ENCODE measurements at regions not wholly inside any gene's neighbourhood (a gene's known extent, or its start where the extent isn't known, plus 50 kb on each side); places are given as distances from the start of the nearest gene placed in this dataset.
A peak's percentile ranks its signal among the peaks of the same experiment; 100 is the strongest.

DNA sequence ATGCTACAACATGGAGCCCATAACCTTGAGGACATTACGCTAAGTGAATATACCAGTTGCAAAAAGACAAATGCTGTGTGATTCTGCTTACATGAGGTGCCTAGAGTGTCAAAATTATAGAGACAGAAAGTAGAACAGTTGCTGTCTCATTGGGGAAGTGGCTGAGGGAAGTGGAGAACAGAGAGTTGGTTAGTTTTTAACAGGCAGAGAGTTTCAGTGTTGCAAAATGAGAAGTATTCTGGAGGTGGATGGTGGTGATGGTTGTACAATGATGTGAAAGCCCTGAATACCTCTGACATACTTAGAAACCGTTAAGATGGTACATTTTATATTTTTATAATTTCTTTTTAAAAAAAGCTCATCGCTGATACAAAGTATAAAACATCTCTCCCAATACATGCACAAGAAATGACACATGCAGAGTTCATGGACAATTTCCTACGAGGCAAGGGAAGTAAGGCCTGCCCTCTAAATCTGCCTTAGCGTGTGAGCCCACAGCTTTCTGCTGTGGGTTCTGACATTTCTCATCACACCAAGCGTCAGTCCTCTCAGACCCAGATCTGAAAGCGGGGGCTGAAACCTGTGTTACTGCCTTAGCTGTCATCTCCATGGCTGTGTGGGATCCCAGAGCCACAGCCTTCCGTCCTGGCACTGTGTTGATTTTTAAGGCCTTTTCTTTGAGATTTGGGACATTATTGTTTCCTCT lies 126.0 kb downstream of the RNASET2 start:
- Histone ChIP-seq H3K27me3 (ENCODE audit: control insufficient read depth, insufficient read depth, low read length) (no peaks in the 10 kb centered on the region), H3K36me3 (ENCODE audit: control insufficient read depth, insufficient read depth, low read length) (no peaks in the 10 kb centered on the region), H3K4me3 (ENCODE audit: low read depth, low read length) (no peak overlapping the region)
- no peak for FAIRE-seq
- TF ChIP-seq, protein P1, sequence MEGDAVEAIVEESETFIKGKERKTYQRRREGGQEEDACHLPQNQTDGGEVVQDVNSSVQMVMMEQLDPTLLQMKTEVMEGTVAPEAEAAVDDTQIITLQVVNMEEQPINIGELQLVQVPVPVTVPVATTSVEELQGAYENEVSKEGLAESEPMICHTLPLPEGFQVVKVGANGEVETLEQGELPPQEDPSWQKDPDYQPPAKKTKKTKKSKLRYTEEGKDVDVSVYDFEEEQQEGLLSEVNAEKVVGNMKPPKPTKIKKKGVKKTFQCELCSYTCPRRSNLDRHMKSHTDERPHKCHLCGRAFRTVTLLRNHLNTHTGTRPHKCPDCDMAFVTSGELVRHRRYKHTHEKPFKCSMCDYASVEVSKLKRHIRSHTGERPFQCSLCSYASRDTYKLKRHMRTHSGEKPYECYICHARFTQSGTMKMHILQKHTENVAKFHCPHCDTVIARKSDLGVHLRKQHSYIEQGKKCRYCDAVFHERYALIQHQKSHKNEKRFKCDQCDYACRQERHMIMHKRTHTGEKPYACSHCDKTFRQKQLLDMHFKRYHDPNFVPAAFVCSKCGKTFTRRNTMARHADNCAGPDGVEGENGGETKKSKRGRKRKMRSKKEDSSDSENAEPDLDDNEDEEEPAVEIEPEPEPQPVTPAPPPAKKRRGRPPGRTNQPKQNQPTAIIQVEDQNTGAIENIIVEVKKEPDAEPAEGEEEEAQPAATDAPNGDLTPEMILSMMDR (IDR thresholded peaks at IDR 0.05; ENCODE audit: insufficient read depth, low read length, severe bottlenecking): no peak
- DNase-seq (ENCODE audit: low read depth): no peak

DNA sequence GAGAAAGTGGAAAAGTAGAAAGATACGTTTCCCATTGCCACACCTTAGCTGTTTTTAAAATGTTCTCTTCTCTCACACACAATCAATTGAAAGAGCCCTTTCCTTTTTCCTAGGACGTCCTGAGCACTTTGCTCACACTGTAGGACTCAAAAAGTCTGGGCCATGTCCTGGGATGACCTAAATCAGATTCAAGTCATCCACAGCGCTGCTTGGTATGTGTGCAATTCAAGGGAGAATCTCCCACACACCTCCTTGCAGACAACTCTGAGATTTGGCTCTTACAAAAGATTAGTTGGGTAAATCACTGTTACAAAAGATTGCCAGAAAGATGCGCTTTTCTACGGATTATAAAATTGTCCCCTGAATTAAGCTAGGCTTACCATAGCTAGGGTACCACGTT lies 130.1 kb downstream of the RNASET2 start:
- no peak for DNase-seq (ENCODE audit: low read depth)
- no peak for FAIRE-seq
- no peaks in the 10 kb centered on the region for H3K27me3 ChIP-seq (ENCODE audit: control insufficient read depth, insufficient read depth, low read length)
- TF ChIP-seq, protein P1 (IDR thresholded peaks at IDR 0.05; ENCODE audit: insufficient read depth, low read length, severe bottlenecking): no peak
- no peaks in the 10 kb centered on the region for H3K36me3 ChIP-seq (ENCODE audit: control insufficient read depth, insufficient read depth, low read length)
- no peak overlapping the region for H3K4me3 ChIP-seq (ENCODE audit: low read depth, low read length)

- DNase-seq (ENCODE audit: low read depth) (peak; percentile 7), FAIRE-seq (no peak)
- Histone ChIP-seq H3K4me3 (ENCODE audit: low read depth, low read length) (no peak overlapping the region), H3K36me3 (ENCODE audit: control insufficient read depth, insufficient read depth, low read length) (no peaks in the 10 kb centered on the region), H3K27me3 (ENCODE audit: control insufficient read depth, insufficient read depth, low read length) (no peaks in the 10 kb centered on the region)
- TF ChIP-seq, protein P1 (IDR thresholded peaks at IDR 0.05; ENCODE audit: insufficient read depth, low read length, severe bottlenecking): no peak
Observed at GRCh38 chr6:166825553-166826145, 130.7 kb downstream of the RNASET2 start.

DNA sequence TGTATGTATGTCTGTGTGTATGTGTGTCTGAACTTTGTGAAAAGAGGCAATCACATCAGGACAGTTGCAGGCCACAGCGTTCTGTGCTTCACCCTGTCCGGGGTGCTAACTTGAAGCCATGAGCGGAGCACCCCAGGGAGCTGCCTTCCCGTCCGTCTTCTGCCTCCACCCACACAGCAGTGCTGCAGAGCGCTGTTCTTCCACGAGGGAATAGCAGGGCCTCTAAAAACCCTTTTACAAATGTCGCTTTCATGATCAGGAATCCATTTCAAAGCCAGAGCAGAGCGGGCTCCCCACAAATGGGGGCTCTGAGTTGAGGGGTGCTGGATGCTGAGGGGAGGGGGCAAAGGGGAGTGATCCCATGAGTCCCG lies 131.5 kb downstream of the RNASET2 start:
- TF ChIP-seq, protein P1 (IDR thresholded peaks at IDR 0.05; ENCODE audit: insufficient read depth, low read length, severe bottlenecking): no peak
- peak; percentile 58 for FAIRE-seq

DNA sequence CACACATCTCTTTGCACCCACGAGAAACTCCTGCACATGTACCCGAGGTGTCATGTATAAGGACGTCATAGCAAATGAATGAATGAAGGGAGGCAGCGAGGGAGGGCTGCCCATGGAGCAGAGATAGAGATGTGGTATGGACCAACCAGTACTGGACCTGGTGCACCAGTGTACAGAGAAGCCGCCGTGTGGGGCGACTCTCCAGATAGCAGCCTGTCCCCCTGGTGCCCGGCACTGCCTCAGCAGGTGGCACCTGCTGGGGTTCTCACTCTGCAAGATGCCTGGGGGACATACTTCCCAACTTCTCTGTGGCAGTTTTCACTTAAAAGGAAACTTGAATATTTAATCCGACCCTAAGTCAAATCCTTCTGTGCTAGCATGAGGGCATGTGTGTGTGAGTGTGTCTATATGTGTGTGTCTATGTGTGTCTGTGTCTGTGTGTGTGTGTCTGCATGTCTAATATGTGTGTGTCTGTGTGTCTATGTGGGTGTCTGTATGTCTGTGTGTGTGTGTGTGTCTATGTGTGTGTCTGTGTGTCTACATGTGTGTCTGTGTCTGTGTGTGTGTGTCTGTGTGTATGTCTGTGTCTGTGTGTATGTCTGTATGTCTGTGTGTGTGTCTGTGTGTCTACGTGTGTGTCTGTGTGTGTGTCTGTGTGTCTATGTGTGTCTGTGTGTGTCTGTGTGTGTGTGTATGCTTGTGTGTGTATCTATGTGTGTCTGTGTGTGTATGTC lies 132.0 kb downstream of the RNASET2 start:
- DNase-seq (ENCODE audit: low read depth) (no peak), FAIRE-seq (no peak)
- no peaks in the 10 kb centered on the region for H3K27me3 ChIP-seq (ENCODE audit: control insufficient read depth, insufficient read depth, low read length)
- no peaks in the 10 kb centered on the region for H3K36me3 ChIP-seq (ENCODE audit: control insufficient read depth, insufficient read depth, low read length)
- TF ChIP-seq, protein P1 (IDR thresholded peaks at IDR 0.05; ENCODE audit: insufficient read depth, low read length, severe bottlenecking): no peak
- no peak overlapping the region for H3K4me3 ChIP-seq (ENCODE audit: low read depth, low read length)

More for the DNA sequence above, 131.5 kb downstream of the RNASET2 start:
- no peaks in the 10 kb centered on the region for H3K36me3 ChIP-seq (ENCODE audit: control insufficient read depth, insufficient read depth, low read length)
- H3K4me3 ChIP-seq (ENCODE audit: low read depth, low read length): no peak overlapping the region
- no peak for DNase-seq (ENCODE audit: low read depth)
- H3K27me3 ChIP-seq (ENCODE audit: control insufficient read depth, insufficient read depth, low read length): no peaks in the 10 kb centered on the region
